ENCODE measurements at regions not wholly inside any gene's neighbourhood (a gene's known extent, or its start where the extent isn't known, plus 50 kb on each side); places are given as distances from the start of the nearest gene placed in this dataset.
A peak's percentile ranks its signal among the peaks of the same experiment; 100 is the strongest.

- intact Hi-C loops (cut with DNase I), result no loop called here
- DNase-seq, result peak in 1 of 4 donors; percentile 30
- TF ChIP-seq, protein P1, sequence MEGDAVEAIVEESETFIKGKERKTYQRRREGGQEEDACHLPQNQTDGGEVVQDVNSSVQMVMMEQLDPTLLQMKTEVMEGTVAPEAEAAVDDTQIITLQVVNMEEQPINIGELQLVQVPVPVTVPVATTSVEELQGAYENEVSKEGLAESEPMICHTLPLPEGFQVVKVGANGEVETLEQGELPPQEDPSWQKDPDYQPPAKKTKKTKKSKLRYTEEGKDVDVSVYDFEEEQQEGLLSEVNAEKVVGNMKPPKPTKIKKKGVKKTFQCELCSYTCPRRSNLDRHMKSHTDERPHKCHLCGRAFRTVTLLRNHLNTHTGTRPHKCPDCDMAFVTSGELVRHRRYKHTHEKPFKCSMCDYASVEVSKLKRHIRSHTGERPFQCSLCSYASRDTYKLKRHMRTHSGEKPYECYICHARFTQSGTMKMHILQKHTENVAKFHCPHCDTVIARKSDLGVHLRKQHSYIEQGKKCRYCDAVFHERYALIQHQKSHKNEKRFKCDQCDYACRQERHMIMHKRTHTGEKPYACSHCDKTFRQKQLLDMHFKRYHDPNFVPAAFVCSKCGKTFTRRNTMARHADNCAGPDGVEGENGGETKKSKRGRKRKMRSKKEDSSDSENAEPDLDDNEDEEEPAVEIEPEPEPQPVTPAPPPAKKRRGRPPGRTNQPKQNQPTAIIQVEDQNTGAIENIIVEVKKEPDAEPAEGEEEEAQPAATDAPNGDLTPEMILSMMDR (IDR thresholded peaks at IDR 0.05), result no peak
- Histone ChIP-seq H3K4me1 (peaks cover 21 to 60% of the 10 kb centered on the region in 2 donors), H3K36me3 (no peaks in the 10 kb centered on the region), H3K27me3 (no peaks in the 10 kb centered on the region), H3K9me3 (no peaks in the 10 kb centered on the region), H3K27ac (peak overlapping the region; percentile 61 to 81), H3K4me3 (no peak overlapping the region)
- ATAC-seq, result no peak
Observed at GRCh38 chr15:101120987-101121386, 130.9 kb downstream of the CHSY1 start.

GRCh38 chr15:101120473-101120872 lies 131.4 kb downstream of the CHSY1 start:
- DNase-seq (no peak), ATAC-seq (no peak)
- TF ChIP-seq, protein P1 (IDR thresholded peaks at IDR 0.05), result no peak
- no peak overlapping the region for H3K27ac ChIP-seq
- H3K4me3 ChIP-seq, result no peak overlapping the region
- intact Hi-C loops (cut with DNase I), result no loop called here
- no peaks in the 10 kb centered on the region for H3K9me3 ChIP-seq
- H3K4me1 ChIP-seq, result peaks cover 25 to 60% of the 10 kb centered on the region in 2 donors
- no peaks in the 10 kb centered on the region for H3K27me3 ChIP-seq
- H3K36me3 ChIP-seq, result no peaks in the 10 kb centered on the region

All from left lung (tissue), 4 donors.